Daoy (cell line): ENCODE measurements at regions not wholly inside any gene's neighbourhood (a gene's known extent, or its start where the extent isn't known, plus 50 kb on each side); places are given as distances from the start of the nearest gene placed in this dataset.

Source experiments
- DNase-seq: peaks from one replicate; pipeline ENCODE4 v3.0.0-alpha.2; 2015; ENCODE audit warnings: low read depth

- no peak for DNase-seq
Measured at GRCh38 chr18:51724790-51725721, 527.6 kb upstream of the MEX3C start.

GRCh38 chr18:51726614-51727013, 529.1 kb upstream of the MEX3C start:
- DNase-seq, result no peak

GRCh38 chr18:51727780-51728179, 530.3 kb upstream of the MEX3C start:
- DNase-seq, result no peak

- DNase-seq, result no peak
Measured at GRCh38 chr18:51731070-51731469, 533.6 kb upstream of the MEX3C start.

- no peak for DNase-seq
Measured at GRCh38 chr18:51734576-51734975, 537.1 kb upstream of the MEX3C start.

GRCh38 chr18:51739044-51739666, 541.7 kb upstream of the MEX3C start:
- DNase-seq, result no peak

- no peak for DNase-seq
Measured at GRCh38 chr18:51751901-51752300, 554.4 kb upstream of the MEX3C start.

GRCh38 chr18:51753365-51754057, 556.0 kb upstream of the MEX3C start:
- DNase-seq, result no peak

GRCh38 chr18:51754566-51754965, 557.1 kb upstream of the MEX3C start:
- DNase-seq, result no peak

- no peak for DNase-seq
Measured at GRCh38 chr18:51757255-51757924, 559.9 kb upstream of the MEX3C start.

- DNase-seq, result no peak
Measured at GRCh38 chr18:51762373-51762772, 564.9 kb upstream of the MEX3C start.

GRCh38 chr18:51765606-51766360, 568.3 kb upstream of the MEX3C start:
- DNase-seq, result no peak

GRCh38 chr18:51767293-51767692, 569.8 kb upstream of the MEX3C start:
- DNase-seq, result no peak

GRCh38 chr18:51778115-51778514, 561.9 kb upstream of the DCC start:
- no peak for DNase-seq

- no peak for DNase-seq
Measured at GRCh38 chr18:51789871-51790270, 550.1 kb upstream of the DCC start.

GRCh38 chr18:51801514-51801913, 538.5 kb upstream of the DCC start:
- no peak for DNase-seq

GRCh38 chr18:51802569-51803428, 537.2 kb upstream of the DCC start:
- DNase-seq, result no peak

- no peak for DNase-seq
Measured at GRCh38 chr18:51807336-51807735, 532.7 kb upstream of the DCC start.

- no peak for DNase-seq
Measured at GRCh38 chr18:51811883-51812282, 528.1 kb upstream of the DCC start.

- no peak for DNase-seq
Measured at GRCh38 chr18:51813740-51814139, 526.3 kb upstream of the DCC start.
